Breast epithelium (tissue), 4 donors: ENCODE measurements at regions not wholly inside any gene's neighbourhood (a gene's known extent, or its start where the extent isn't known, plus 50 kb on each side); places are given as distances from the start of the nearest gene placed in this dataset.

Experiments
- DNase-seq, 2 donors: peaks; one replicate each; pipeline ENCODE4 v3.0.0-alpha.2; 2019; ENCODE audit warnings: low spot score in 2 of 2
- H3K27ac ChIP-seq, 2 donors: fragments of 200-600 bp; sonication (generic) in 1 of 2; one replicate each; pipeline ENCODE4 v1.5.1; 2016 to 2019; ENCODE audit warnings: mild to moderate bottlenecking in 1 of 2
- H3K27me3 ChIP-seq, 2 donors: fragments of 200-600 bp; sonication (generic) in 1 of 2; one replicate each; pipeline versions ENCODE4 v1.5.1 to v1.6.0; 2017 to 2019; ENCODE audit warnings: control low read depth in 1 of 2, mild to moderate bottlenecking in 1 of 2
- H3K36me3 ChIP-seq: fragments of 200-600 bp; one replicate; pipeline ENCODE4 v1.5.1; 2019
- H3K4me1 ChIP-seq, 2 donors: fragments of 200-600 bp; sonication (generic); one replicate each; pipeline ENCODE4 v1.5.1; 2016 to 2019; ENCODE audit warnings: control low read depth in 1 of 2
- H3K4me3 ChIP-seq, 3 donors: fragments of 200-600 bp; sonication (generic); 1 replicate in 2 of 3; 2 replicates in 1 of 3; pipeline ENCODE4 v1.5.1; 2016 to 2019; ENCODE audit warnings: mild to moderate bottlenecking in 3 of 3, moderate library complexity in 2 of 3
- H3K9me3 ChIP-seq, 2 donors: fragments of 200-600 bp; sonication (generic) in 1 of 2; one replicate each; pipeline ENCODE4 v1.5.1; 2016 to 2019; ENCODE audit warnings: control low read depth in 1 of 2
- POLR2A ChIP-seq: fragments of 450-650 bp; IDR thresholded peaks from one replicate; pipeline ENCODE4 v1.6.1; 2016; ENCODE audit warnings: antibody characterized with exemption, mild to moderate bottlenecking, moderate library complexity
- POLR2AphosphoS5 ChIP-seq, 3 donors: sonication (generic); formaldehyde crosslinking; IDR thresholded peaks; one replicate each; pipeline ENCODE4 v1.6.1; 2017; ENCODE audit warnings: antibody characterized with exemption in 3 of 3
- intact Hi-C: fragments of 100-400 bp; cut with DNase I; formaldehyde crosslinking; loops from one replicate; pipeline ENCODE4 v1.15.1; 2023; ENCODE audit warnings: low total_unique reads
- TF ChIP-seq, protein P1 (sequence below), 3 donors: fragments of 450-650 bp; IDR thresholded peaks; one replicate each; pipeline ENCODE4 v1.5.1; 2016 to 2017; ENCODE audit warnings: antibody characterized with exemption in 3 of 3, mild to moderate bottlenecking in 3 of 3, moderate library complexity in 3 of 3

DNA sequence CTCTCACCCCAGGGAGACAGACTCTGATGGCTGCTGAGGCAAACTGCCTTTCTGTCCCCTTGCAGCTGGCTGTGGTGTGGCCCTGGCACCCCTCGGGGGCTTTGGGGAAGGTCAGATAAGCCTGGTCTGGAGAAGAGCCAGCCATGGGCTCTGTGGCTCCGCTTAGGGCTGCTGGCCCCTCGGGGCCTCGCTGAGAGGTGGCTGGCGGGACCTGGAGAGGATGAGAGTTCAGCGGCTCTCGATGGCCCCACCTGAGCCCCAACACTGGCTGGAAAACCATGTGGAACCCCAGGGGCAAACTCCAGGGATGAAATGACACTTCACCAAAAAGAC lies 56.1 kb upstream of the ASAP2 start:
- no peak for DNase-seq
- Histone ChIP-seq H3K4me3 (no peak overlapping the region), H3K4me1 (peaks cover 0 to 13% of the 10 kb centered on the region in 2 donors), H3K27me3 (no peaks in the 10 kb centered on the region), H3K27ac (no peak overlapping the region), H3K36me3 (no peaks in the 10 kb centered on the region), H3K9me3 (no peaks in the 10 kb centered on the region)
- intact Hi-C loops: loop anchor here (10.0 kb wide), 1 partner anchor 1366 kb away; no protein-coding TSS in a partner anchor
- no peak for TF ChIP-seq POLR2A

- Histone ChIP-seq H3K27ac (no peak overlapping the region), H3K4me3 (no peak overlapping the region), H3K36me3 (no peaks in the 10 kb centered on the region), H3K27me3 (no peaks in the 10 kb centered on the region), H3K4me1 (peaks cover 0 to 13% of the 10 kb centered on the region in 2 donors), H3K9me3 (no peaks in the 10 kb centered on the region)
- intact Hi-C loops: loop anchor here (10.0 kb wide), 2 partner anchors 195 to 1365 kb away; no protein-coding TSS in a partner anchor
- DNase-seq: no peak
- TF ChIP-seq POLR2AphosphoS5 (IDR thresholded peaks at IDR 0.05) (no peak), POLR2A (no peak)
- TF ChIP-seq, protein P1, sequence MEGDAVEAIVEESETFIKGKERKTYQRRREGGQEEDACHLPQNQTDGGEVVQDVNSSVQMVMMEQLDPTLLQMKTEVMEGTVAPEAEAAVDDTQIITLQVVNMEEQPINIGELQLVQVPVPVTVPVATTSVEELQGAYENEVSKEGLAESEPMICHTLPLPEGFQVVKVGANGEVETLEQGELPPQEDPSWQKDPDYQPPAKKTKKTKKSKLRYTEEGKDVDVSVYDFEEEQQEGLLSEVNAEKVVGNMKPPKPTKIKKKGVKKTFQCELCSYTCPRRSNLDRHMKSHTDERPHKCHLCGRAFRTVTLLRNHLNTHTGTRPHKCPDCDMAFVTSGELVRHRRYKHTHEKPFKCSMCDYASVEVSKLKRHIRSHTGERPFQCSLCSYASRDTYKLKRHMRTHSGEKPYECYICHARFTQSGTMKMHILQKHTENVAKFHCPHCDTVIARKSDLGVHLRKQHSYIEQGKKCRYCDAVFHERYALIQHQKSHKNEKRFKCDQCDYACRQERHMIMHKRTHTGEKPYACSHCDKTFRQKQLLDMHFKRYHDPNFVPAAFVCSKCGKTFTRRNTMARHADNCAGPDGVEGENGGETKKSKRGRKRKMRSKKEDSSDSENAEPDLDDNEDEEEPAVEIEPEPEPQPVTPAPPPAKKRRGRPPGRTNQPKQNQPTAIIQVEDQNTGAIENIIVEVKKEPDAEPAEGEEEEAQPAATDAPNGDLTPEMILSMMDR (IDR thresholded peaks at IDR 0.05): no peak
Observed at GRCh38 chr2:9149726-9150567, 56.7 kb upstream of the ASAP2 start.

DNA sequence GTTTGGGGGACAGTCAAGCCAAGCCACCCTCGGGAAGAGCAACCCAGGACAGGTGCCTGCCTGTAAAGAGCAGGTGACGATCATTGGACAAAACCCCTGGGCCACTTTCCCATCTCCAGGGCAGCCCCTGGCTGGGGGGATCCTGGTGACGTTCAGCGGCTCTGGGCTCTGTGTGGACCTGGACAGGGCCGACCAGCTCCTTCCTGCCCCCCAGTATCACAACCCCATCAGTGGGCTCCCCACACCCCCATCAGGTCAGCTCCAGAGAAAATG lies 57.3 kb upstream of the ASAP2 start:
- no peaks in the 10 kb centered on the region for H3K36me3 ChIP-seq
- intact Hi-C loops: loop anchor here (10.0 kb wide), 1 partner anchor 195 kb away; no protein-coding TSS in a partner anchor
- no peaks in the 10 kb centered on the region for H3K27me3 ChIP-seq
- no peak for DNase-seq
- TF ChIP-seq, protein P1 (IDR thresholded peaks at IDR 0.05): no peak
- TF ChIP-seq POLR2A: no peak
- no peak for TF ChIP-seq POLR2AphosphoS5 (IDR thresholded peaks at IDR 0.05)
- no peak overlapping the region for H3K4me3 ChIP-seq
- H3K27ac ChIP-seq: no peak overlapping the region
- H3K4me1 ChIP-seq: peaks cover 0 to 13% of the 10 kb centered on the region in 2 donors
- H3K9me3 ChIP-seq: no peaks in the 10 kb centered on the region

DNA sequence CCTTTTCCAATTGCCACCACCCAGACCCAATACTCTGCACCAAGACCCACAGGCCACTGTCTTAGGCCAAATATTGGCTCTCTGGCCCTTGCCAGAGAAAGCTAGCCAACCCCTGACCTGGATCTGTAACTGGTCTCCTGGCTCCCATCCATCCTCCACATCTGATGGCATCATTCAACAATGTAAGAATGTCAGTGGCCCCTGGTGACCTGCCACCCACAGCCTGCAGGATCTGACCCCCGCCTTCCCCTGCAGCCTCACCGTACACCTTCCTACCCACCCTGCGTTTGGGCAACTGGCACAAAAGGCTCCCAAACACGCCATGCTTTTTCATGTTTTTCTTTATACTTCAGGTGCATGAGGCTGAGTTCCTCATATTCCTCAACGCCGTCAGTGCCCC lies 60.0 kb upstream of the ASAP2 start:
- intact Hi-C loops: loop anchor here (10.0 kb wide), 1 partner anchor 198 kb away; no protein-coding TSS in a partner anchor
- TF ChIP-seq, protein P1 (IDR thresholded peaks at IDR 0.05): no peak
- TF ChIP-seq POLR2AphosphoS5 (IDR thresholded peaks at IDR 0.05): no peak
- TF ChIP-seq POLR2A: no peak
- no peak overlapping the region for H3K27ac ChIP-seq

GRCh38 chr2:9145752-9146430 lies 60.7 kb upstream of the ASAP2 start:
- Histone ChIP-seq H3K9me3 (no peaks in the 10 kb centered on the region), H3K36me3 (no peaks in the 10 kb centered on the region), H3K27ac (no peak overlapping the region), H3K4me3 (peak overlapping the region in 1 of 3 donors; percentile 29), H3K4me1 (peaks cover 4% of the 10 kb centered on the region in 2 donors), H3K27me3 (no peaks in the 10 kb centered on the region)
- intact Hi-C loops: loop anchor here (10.0 kb wide), 1 partner anchor 199 kb away; no protein-coding TSS in a partner anchor
- TF ChIP-seq, protein P1 (IDR thresholded peaks at IDR 0.05): no peak
- TF ChIP-seq POLR2A (no peak), POLR2AphosphoS5 (IDR thresholded peaks at IDR 0.05) (no peak)
- DNase-seq: no peak

More for the DNA sequence above, 60.0 kb upstream of the ASAP2 start:
- H3K27me3 ChIP-seq: no peaks in the 10 kb centered on the region
- H3K4me1 ChIP-seq: peaks cover 4% of the 10 kb centered on the region in 2 donors
- DNase-seq: no peak
- H3K9me3 ChIP-seq: no peaks in the 10 kb centered on the region
- H3K4me3 ChIP-seq: no peak overlapping the region
- no peaks in the 10 kb centered on the region for H3K36me3 ChIP-seq
